SH-SY5Y (cell line): ENCODE measurements at regions not wholly inside any gene's neighbourhood (a gene's known extent, or its start where the extent isn't known, plus 50 kb on each side); places are given as distances from the start of the nearest gene placed in this dataset.

Experiments used
- GATA2 ChIP-seq: IDR thresholded peaks from 2 replicates; pipeline ENCODE4 v1.6.1; 2011; ENCODE audit warnings: mild to moderate bottlenecking, low read depth, low read length
- GATA3 ChIP-seq: IDR thresholded peaks from 2 replicates; pipeline ENCODE4 v1.6.1; 2011; ENCODE audit warnings: low read depth, mild to moderate bottlenecking, low read length, moderate library complexity

GRCh38 chr10:33485276-33485675 is 150.8 kb upstream of the NRP1 start:
- no peak for TF ChIP-seq GATA2
- no peak for TF ChIP-seq GATA3
